Mesenchymal stem cell (in vitro differentiated cells and primary cell): ENCODE measurements at regions not wholly inside any gene's neighbourhood (a gene's known extent, or its start where the extent isn't known, plus 50 kb on each side); places are given as distances from the start of the nearest gene placed in this dataset.

Experiments
- DNase-seq: peaks from one replicate; pipeline ENCODE4 v3.0.0-alpha.2; 2013
- H2AFZ ChIP-seq: one replicate; pipeline ENCODE4 v1.6.1; 2013; ENCODE audit warnings: low read depth, mild to moderate bottlenecking, control low read depth, inconsistent platforms, low read length, moderate library complexity
- H2AK5ac ChIP-seq: 2 replicates; pipeline ENCODE4 v1.6.1; 2013; ENCODE audit warnings: low read length, moderate library complexity, mild to moderate bottlenecking, inconsistent platforms; ENCODE audit not compliant: severe bottlenecking
- H2BK120ac ChIP-seq: one replicate; pipeline ENCODE4 v1.6.1; 2013; ENCODE audit warnings: low read depth, mild to moderate bottlenecking, inconsistent platforms, low read length, moderate library complexity
- H2BK12ac ChIP-seq, 2 experiments: one replicate each; pipeline ENCODE4 v1.6.1; 2013; ENCODE audit warnings: inconsistent platforms in 2 of 2, low read length in 2 of 2, mild to moderate bottlenecking in 2 of 2, moderate library complexity in 2 of 2, control low read depth in 1 of 2
- H2BK15ac ChIP-seq: one replicate; pipeline ENCODE4 v1.6.1; 2013; ENCODE audit warnings: mild to moderate bottlenecking, low read depth, inconsistent platforms; ENCODE audit not compliant: poor library complexity, severe bottlenecking
- H2BK5ac ChIP-seq: 2 replicates; pipeline ENCODE4 v1.6.1; 2013; ENCODE audit warnings: low read depth, mild to moderate bottlenecking, low read length, control low read depth, inconsistent platforms; ENCODE audit not compliant: poor library complexity, severe bottlenecking
- H3K14ac ChIP-seq, 2 experiments: one replicate each; pipeline ENCODE4 v1.6.1; 2013; ENCODE audit warnings: inconsistent platforms in 2 of 2, low read length in 2 of 2, control low read depth in 1 of 2, mild to moderate bottlenecking in 1 of 2, moderate library complexity in 1 of 2
- H3K18ac ChIP-seq, 2 experiments: one replicate each; pipeline ENCODE4 v1.6.1; 2013; ENCODE audit warnings: inconsistent platforms in 2 of 2, low read length in 2 of 2, control low read depth in 1 of 2, low read depth in 1 of 2, mild to moderate bottlenecking in 1 of 2
- H3K23ac ChIP-seq, 2 experiments: one replicate each; pipeline ENCODE4 v1.6.1; 2013; ENCODE audit warnings: inconsistent platforms in 2 of 2, low read length in 2 of 2, mild to moderate bottlenecking in 2 of 2, moderate library complexity in 2 of 2, control low read depth in 1 of 2
- H3K27ac ChIP-seq: 2 replicates; pipeline ENCODE4 v1.5.1; 2013; ENCODE audit warnings: mild to moderate bottlenecking, moderate library complexity, low read length, control low read depth, inconsistent platforms; ENCODE audit not compliant: poor library complexity, severe bottlenecking
- H3K27me3 ChIP-seq, 2 experiments: 2 replicates each; pipeline versions ENCODE4 v1.6.1 to v1.7.0; 2013; ENCODE audit warnings: low read length in 2 of 2, mild to moderate bottlenecking in 2 of 2, moderate library complexity in 2 of 2, control low read depth in 1 of 2, inconsistent platforms in 1 of 2; ENCODE audit not compliant: control insufficient read depth in 1 of 2, insufficient read depth in 1 of 2
- H3K36me3 ChIP-seq, 2 experiments: 2 replicates each; pipeline versions ENCODE4 v1.6.1 to v1.7.0; 2013; ENCODE audit warnings: low read length in 2 of 2, control low read depth in 1 of 2, inconsistent platforms in 1 of 2, low read depth in 1 of 2, mild to moderate bottlenecking in 1 of 2; ENCODE audit not compliant: insufficient read depth in 2 of 2, control insufficient read depth in 1 of 2
- H3K4ac ChIP-seq, 2 experiments: one replicate each; pipeline ENCODE4 v1.6.1; 2013; ENCODE audit warnings: inconsistent platforms in 2 of 2, low read length in 2 of 2, mild to moderate bottlenecking in 2 of 2, moderate library complexity in 2 of 2, control low read depth in 1 of 2, low read depth in 1 of 2
- H3K4me1 ChIP-seq: 2 replicates; pipeline ENCODE4 v1.6.1; 2013; ENCODE audit warnings: low read depth, low read length, control low read depth; ENCODE audit not compliant: control insufficient read depth, insufficient read depth
- H3K4me2 ChIP-seq: 2 replicates; pipeline ENCODE4 v1.6.1; 2013; ENCODE audit warnings: low read length, mild to moderate bottlenecking, inconsistent platforms; ENCODE audit not compliant: poor library complexity, severe bottlenecking
- H3K4me3 ChIP-seq, 2 experiments: 2 replicates each; pipeline versions ENCODE4 v1.5.1 to v1.7.0; 2013; ENCODE audit warnings: low read length in 2 of 2, mild to moderate bottlenecking in 2 of 2, control low read depth in 1 of 2, low read depth in 1 of 2; ENCODE audit not compliant: insufficient read depth in 1 of 2
- H3K79me1 ChIP-seq: replicated peaks from 2 replicates; pipeline ENCODE4 v1.6.1; 2013; ENCODE audit warnings: mild to moderate bottlenecking, control low read depth, low read length, inconsistent platforms; ENCODE audit not compliant: poor library complexity, severe bottlenecking
- H3K9ac ChIP-seq: 2 replicates; pipeline ENCODE4 v1.7.0; 2013; ENCODE audit warnings: mild to moderate bottlenecking, low read length, moderate library complexity
- H3K9me3 ChIP-seq: 2 replicates; pipeline ENCODE4 v1.7.0; 2013; ENCODE audit warnings: mild to moderate bottlenecking, low read length; ENCODE audit not compliant: control insufficient read depth
- H4K8ac ChIP-seq: one replicate; pipeline ENCODE4 v1.6.1; 2013; ENCODE audit warnings: inconsistent platforms, mild to moderate bottlenecking, low read length, moderate library complexity
- H4K91ac ChIP-seq: one replicate; pipeline ENCODE4 v1.6.1; 2013; ENCODE audit warnings: mild to moderate bottlenecking, low read length, inconsistent platforms
- WGBS: methylation state at CpG from one replicate; pipeline ENCODE4 v1.1.7; 2013; ENCODE audit warnings: mixed read lengths; 5-methylcytosine and 5-hydroxymethylcytosine counted together

DNA sequence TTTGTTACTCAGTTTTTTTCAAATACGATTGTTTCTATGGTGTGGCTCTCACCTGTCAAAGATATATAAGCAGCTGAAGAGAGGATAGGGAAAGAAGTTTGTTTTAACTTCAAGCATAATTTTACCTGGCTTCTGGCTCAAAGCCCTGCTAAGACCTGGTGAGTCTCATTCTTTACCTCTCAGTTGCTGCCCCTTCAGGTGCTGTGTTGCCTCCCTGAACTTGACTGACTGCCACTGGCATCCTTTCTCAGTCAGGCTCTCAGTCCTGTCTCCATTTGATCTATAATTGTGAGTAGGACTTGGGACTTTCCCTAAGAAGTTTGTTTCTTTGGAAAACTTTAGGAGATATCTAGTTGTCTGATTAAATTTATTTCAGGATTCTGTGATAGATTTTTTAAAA lies 249.6 kb downstream of the IZUMO3 start:
- Histone ChIP-seq H4K8ac (no peak overlapping the region), H3K14ac (no peak overlapping the region), H2BK120ac (no peak overlapping the region), H3K27me3 (no peaks in the 10 kb centered on the region), H4K91ac (no peak overlapping the region), H3K79me1 (no peaks in the 10 kb centered on the region), H2AFZ (no peak overlapping the region), H3K36me3 (no peaks in the 10 kb centered on the region), H3K9me3 (peaks cover 13% of the 10 kb centered on the region), H3K4me3 (no peak overlapping the region), H2BK12ac (no peak overlapping the region), H2AK5ac (no peak overlapping the region), H3K4ac (no peak overlapping the region), H3K4me2 (no peak overlapping the region), H3K4me1 (no peaks in the 10 kb centered on the region), H2BK5ac (no peak overlapping the region), H3K23ac (no peak overlapping the region), H2BK15ac (no peak overlapping the region), H3K27ac (no peak overlapping the region), H3K18ac (no peak overlapping the region), H3K9ac (no peak overlapping the region)
- DNase-seq = no peak
- WGBS = no CpG with 5 or more reads among the region's 1 CpG

DNA sequence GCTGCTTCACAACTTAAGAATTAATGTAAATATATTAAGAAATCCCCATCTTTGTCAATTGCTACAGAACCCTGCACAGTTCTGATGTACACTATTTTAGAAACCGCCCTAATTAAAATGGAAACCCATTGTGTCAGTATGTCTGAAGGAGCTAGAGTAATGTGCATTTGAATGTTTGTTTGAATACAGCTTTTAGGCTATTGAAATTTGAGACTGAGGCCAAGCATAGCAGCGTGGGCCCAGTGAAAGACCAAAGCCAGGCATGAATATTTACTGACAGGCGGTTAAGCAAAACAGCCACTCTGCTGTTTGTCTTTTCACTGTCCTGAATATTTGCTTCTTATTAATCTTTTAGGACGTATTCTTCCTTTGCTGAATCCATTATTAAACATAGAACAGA lies 252.3 kb downstream of the IZUMO3 start:
- Histone ChIP-seq H4K91ac (no peak overlapping the region), H2BK15ac (no peak overlapping the region), H2AK5ac (no peak overlapping the region), H2BK12ac (no peak overlapping the region), H3K4me3 (no peak overlapping the region), H2BK5ac (no peak overlapping the region), H2BK120ac (no peak overlapping the region), H3K9ac (no peak overlapping the region), H3K79me1 (no peaks in the 10 kb centered on the region), H3K14ac (no peak overlapping the region), H3K4me2 (no peak overlapping the region), H3K4me1 (no peaks in the 10 kb centered on the region), H3K27ac (no peak overlapping the region), H3K27me3 (no peaks in the 10 kb centered on the region), H3K18ac (no peak overlapping the region), H2AFZ (no peak overlapping the region), H4K8ac (no peak overlapping the region), H3K36me3 (no peaks in the 10 kb centered on the region), H3K9me3 (peaks cover 13% of the 10 kb centered on the region), H3K23ac (no peak overlapping the region), H3K4ac (no peak overlapping the region)
- no peak for DNase-seq
- WGBS = 65% methylated on average over 3 of the region's 4 CpGs

DNA sequence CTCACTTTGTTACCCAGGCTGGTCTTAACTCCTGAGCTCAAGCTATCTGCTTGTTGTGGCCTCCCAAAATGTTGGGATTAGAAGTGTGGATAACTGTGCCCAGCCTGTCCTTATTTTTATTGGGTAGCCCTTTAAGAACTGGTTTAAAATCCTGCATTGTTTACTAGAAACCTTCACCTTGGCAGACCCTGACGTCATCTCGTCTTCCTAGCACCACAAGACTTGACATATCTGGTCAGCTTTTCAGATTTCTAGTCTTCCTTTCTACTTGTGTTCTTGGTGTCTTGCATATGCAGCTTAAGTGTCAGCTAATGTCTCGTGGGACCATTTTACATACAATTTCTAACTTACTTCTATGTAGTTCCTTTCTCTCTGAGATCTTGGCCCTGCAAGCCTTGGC lies 258.9 kb downstream of the IZUMO3 start:
- Histone ChIP-seq H3K14ac (no peak overlapping the region), H3K9me3 (peaks cover 10% of the 10 kb centered on the region), H4K8ac (no peak overlapping the region), H3K4me1 (no peaks in the 10 kb centered on the region), H3K27me3 (no peaks in the 10 kb centered on the region), H2BK12ac (no peak overlapping the region), H3K4me2 (no peak overlapping the region), H3K4ac (no peak overlapping the region), H3K79me1 (no peaks in the 10 kb centered on the region), H3K9ac (no peak overlapping the region), H3K36me3 (no peaks in the 10 kb centered on the region), H3K23ac (no peak overlapping the region), H3K18ac (no peak overlapping the region), H2BK120ac (no peak overlapping the region), H2BK15ac (no peak overlapping the region), H3K27ac (no peak overlapping the region), H2AFZ (no peak overlapping the region), H4K91ac (no peak overlapping the region), H3K4me3 (no peak overlapping the region), H2AK5ac (no peak overlapping the region), H2BK5ac (no peak overlapping the region)
- WGBS = 53% methylated on average over 3 of the region's 3 CpGs
- no peak for DNase-seq

DNA sequence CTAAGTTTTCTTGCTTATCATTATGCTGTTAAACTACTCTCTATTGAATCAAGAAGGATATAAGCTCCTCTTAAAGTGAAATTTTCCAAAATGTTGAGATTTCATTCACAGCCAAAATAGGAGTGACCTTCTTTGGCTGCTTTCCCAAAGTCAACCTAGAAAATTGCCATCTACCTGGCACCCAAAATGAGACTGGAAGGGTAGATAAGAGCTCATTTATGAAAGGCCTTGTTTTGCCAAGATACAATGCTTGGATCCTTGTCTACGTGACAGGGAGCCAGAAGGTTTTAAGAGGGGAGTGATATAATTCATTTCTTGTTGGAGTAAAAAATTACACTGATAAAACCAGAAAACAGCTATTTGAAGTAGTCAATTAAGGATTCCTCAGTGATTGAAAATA lies 287.1 kb downstream of the IZUMO3 start:
- Histone ChIP-seq H3K27ac (no peak overlapping the region), H3K27me3 (no peaks in the 10 kb centered on the region), H3K18ac (no peak overlapping the region), H4K8ac (no peak overlapping the region), H3K23ac (no peak overlapping the region), H2BK120ac (no peak overlapping the region), H3K9ac (no peak overlapping the region), H2BK5ac (no peak overlapping the region), H4K91ac (no peak overlapping the region), H2BK15ac (no peak overlapping the region), H2AK5ac (no peak overlapping the region), H3K4ac (no peak overlapping the region), H3K4me2 (no peak overlapping the region), H3K79me1 (no peaks in the 10 kb centered on the region), H3K4me1 (no peaks in the 10 kb centered on the region), H2BK12ac (no peak overlapping the region), H3K9me3 (peaks cover 8% of the 10 kb centered on the region), H2AFZ (no peak overlapping the region), H3K4me3 (no peak overlapping the region), H3K36me3 (no peaks in the 10 kb centered on the region), H3K14ac (no peak overlapping the region)
- DNase-seq = no peak
- 43% methylated on average over 1 of the region's 1 CpG for WGBS
